ENCODE measurements at regions not wholly inside any gene's neighbourhood (a gene's known extent, or its start where the extent isn't known, plus 50 kb on each side); places are given as distances from the start of the nearest gene placed in this dataset.

DNA sequence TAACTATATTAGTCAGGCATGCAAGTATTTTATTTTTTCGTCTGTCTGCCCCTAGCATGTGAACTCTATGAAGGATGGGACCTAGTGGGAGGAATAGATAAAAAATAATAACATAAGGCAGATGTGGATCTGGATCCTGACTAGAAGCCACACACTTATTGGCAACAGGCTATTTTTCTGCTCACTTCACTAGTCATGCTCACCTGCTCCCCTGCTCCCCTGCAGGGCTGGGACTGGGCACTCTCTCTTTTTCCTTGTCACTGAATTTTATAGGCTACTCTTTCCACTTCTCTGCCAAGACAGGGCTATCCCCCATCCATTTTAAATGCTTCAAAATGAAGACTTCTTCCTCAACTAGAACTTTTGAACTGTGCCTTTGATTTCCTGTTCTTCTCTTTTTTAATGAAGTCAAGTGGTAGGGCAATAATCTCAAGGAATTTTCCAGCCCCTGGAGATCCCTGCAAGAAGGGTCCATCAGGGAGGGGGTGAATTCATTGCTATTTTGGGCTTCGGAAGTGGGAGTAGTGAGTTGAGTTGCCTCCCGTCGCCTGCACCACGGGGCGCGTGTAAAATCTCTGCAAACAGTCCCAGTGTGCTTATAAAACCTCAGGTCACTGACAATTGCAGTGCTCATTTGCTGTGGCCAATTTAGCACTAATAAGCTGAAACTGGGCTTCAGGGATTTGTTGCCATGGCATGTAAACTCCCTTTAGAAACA, 156.7 kb upstream of the NPVF start:
- Mint-ChIP-seq H3K9me3 (ENCODE audit: low read depth) (no peaks in the 10 kb centered on the region), H3K36me3 (ENCODE audit: low read depth) (no peaks in the 10 kb centered on the region), H3K27me3 (ENCODE audit: low read depth) (peaks cover 7% of the 10 kb centered on the region), H3K4me3 (ENCODE audit: unreplicated experiment) (no peak overlapping the region), H3K27ac (ENCODE audit: unreplicated experiment) (no peak overlapping the region), H3K4me1 (ENCODE audit: low read depth) (peaks cover 18% of the 10 kb centered on the region)
- DNase-seq (ENCODE audit: low spot score), result no peak
- TF ChIP-seq, protein P1, sequence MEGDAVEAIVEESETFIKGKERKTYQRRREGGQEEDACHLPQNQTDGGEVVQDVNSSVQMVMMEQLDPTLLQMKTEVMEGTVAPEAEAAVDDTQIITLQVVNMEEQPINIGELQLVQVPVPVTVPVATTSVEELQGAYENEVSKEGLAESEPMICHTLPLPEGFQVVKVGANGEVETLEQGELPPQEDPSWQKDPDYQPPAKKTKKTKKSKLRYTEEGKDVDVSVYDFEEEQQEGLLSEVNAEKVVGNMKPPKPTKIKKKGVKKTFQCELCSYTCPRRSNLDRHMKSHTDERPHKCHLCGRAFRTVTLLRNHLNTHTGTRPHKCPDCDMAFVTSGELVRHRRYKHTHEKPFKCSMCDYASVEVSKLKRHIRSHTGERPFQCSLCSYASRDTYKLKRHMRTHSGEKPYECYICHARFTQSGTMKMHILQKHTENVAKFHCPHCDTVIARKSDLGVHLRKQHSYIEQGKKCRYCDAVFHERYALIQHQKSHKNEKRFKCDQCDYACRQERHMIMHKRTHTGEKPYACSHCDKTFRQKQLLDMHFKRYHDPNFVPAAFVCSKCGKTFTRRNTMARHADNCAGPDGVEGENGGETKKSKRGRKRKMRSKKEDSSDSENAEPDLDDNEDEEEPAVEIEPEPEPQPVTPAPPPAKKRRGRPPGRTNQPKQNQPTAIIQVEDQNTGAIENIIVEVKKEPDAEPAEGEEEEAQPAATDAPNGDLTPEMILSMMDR (IDR thresholded peaks at IDR 0.05), result no peak

DNA sequence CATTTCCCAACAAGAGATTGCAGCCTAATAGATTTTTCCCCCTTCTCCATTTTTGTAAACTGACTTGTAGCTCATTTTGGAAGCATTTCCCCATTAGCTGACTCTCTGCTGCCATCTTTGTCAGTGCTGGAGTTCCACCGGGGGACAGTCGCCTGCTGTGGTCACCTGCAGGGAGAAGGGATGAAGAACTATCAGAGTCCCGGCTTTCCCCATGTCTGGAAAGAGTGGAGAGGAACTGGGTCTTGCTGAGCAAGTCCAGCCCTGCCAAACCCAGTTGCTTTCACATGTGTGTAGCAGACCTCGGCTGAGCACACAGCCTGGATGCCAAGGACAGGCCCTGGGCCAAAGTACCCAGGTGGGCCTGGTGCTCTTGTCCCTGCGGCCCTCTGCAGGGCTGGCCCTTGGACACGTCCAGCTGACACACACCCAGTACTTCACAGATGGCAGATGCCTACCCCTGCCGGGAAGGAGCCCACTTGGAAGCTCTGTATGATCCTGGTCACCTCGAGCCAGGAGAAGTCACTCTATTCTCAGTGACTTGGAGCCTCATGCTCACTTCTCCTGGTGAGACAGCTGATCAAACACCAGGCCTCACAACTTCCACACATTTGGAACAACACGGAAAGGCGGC, 157.3 kb upstream of the NPVF start:
- H3K9me3 Mint-ChIP-seq (ENCODE audit: low read depth), result no peaks in the 10 kb centered on the region
- TF ChIP-seq, protein P1 (IDR thresholded peaks at IDR 0.05), result no peak
- H3K4me1 Mint-ChIP-seq (ENCODE audit: low read depth), result peaks cover 25% of the 10 kb centered on the region
- no peak overlapping the region for H3K4me3 Mint-ChIP-seq (ENCODE audit: unreplicated experiment)
- H3K27ac Mint-ChIP-seq (ENCODE audit: unreplicated experiment), result no peak overlapping the region
- peaks cover 7% of the 10 kb centered on the region for H3K27me3 Mint-ChIP-seq (ENCODE audit: low read depth)
- DNase-seq (ENCODE audit: low spot score), result no peak
- H3K36me3 Mint-ChIP-seq (ENCODE audit: low read depth), result no peaks in the 10 kb centered on the region

DNA sequence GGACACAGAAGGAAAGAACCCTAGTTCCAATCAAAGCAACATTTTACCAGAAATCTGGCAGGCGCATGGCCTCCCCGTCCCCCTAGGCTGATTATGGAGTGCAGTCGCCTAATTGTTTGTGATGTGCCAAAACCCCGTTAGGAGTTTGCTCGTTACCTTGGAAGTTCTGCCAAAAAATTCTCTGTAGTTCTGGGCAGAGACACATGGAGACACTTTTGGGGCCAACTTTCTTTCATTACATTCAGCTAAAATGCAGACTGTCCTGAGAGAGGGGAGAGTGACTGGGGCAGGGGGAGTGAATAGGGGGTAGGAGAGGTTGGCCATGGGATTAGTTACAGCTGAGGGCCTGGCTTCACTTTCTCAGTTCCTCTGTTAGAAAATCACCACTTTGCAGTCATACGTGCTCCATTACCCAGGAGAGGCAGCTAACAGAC, 158.0 kb upstream of the NPVF start:
- peaks cover 7% of the 10 kb centered on the region for H3K27me3 Mint-ChIP-seq (ENCODE audit: low read depth)
- no peaks in the 10 kb centered on the region for H3K9me3 Mint-ChIP-seq (ENCODE audit: low read depth)
- H3K4me3 Mint-ChIP-seq (ENCODE audit: unreplicated experiment), result no peak overlapping the region
- no peak for DNase-seq (ENCODE audit: low spot score)
- TF ChIP-seq, protein P1 (IDR thresholded peaks at IDR 0.05), result no peak
- no peaks in the 10 kb centered on the region for H3K36me3 Mint-ChIP-seq (ENCODE audit: low read depth)
- H3K27ac Mint-ChIP-seq (ENCODE audit: unreplicated experiment), result no peak overlapping the region
- H3K4me1 Mint-ChIP-seq (ENCODE audit: low read depth), result peaks cover 30% of the 10 kb centered on the region

DNA sequence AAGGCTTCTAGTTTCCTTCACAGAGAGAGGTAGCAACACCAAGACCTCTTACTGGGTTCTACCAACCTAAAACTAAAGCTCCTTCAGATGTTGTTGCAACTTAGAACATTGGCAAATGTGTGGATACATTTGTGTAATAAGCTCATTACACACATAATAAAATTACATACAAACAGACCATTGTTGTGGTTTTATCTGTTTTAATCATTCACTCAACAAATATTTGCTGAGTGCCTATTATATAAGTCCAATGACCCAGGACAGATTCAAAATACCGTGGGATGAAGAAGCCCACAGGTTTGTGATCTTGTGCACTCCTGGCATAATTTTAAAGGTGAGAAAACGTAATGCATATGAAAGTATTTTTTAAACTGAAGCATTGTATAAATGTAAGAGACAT, 160.4 kb upstream of the NPVF start:
- H3K4me1 Mint-ChIP-seq (ENCODE audit: low read depth), result peaks cover 51% of the 10 kb centered on the region
- H3K9me3 Mint-ChIP-seq (ENCODE audit: low read depth), result no peaks in the 10 kb centered on the region
- H3K27me3 Mint-ChIP-seq (ENCODE audit: low read depth), result no peaks in the 10 kb centered on the region
- no peak overlapping the region for H3K27ac Mint-ChIP-seq (ENCODE audit: unreplicated experiment)
- no peak overlapping the region for H3K4me3 Mint-ChIP-seq (ENCODE audit: unreplicated experiment)
- no peak for DNase-seq (ENCODE audit: low spot score)
- TF ChIP-seq, protein P1 (IDR thresholded peaks at IDR 0.05), result no peak
- no peaks in the 10 kb centered on the region for H3K36me3 Mint-ChIP-seq (ENCODE audit: low read depth)

DNA sequence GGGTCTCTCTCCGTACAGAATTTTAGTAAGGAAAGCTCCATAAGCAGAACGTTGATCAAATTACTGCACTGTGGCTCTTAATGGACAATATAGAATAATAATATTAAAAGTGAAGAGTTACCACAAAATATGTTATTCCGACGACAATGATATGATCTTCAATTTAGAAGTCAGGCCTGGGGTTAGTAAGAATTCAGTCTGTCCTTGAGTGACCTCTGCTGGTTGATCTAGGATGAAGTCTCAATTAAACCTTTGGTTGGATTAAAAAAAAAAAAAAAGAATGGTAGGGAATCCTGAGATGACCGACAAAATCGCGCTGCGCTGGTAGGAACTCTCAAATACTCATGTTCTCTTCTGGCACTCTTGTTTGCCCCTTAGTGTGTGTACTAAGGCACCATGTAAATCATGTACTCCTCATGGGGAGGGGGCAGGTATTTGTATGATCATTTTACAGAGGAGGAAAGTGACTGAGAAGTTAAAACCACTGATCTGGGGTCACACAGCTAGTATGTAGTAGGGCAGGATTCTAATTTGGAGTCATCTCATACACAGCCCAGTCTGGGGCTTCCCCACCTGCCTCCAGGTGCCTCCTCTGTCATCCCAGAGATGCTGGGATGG, 161.3 kb upstream of the NPVF start:
- no peaks in the 10 kb centered on the region for H3K9me3 Mint-ChIP-seq (ENCODE audit: low read depth)
- peaks cover 57% of the 10 kb centered on the region for H3K4me1 Mint-ChIP-seq (ENCODE audit: low read depth)
- H3K27me3 Mint-ChIP-seq (ENCODE audit: low read depth), result no peaks in the 10 kb centered on the region
- TF ChIP-seq, protein P1 (IDR thresholded peaks at IDR 0.05), result peak; percentile 89
- no peak overlapping the region for H3K27ac Mint-ChIP-seq (ENCODE audit: unreplicated experiment)
- DNase-seq (ENCODE audit: low spot score), result no peak
- no peak overlapping the region for H3K4me3 Mint-ChIP-seq (ENCODE audit: unreplicated experiment)
- no peaks in the 10 kb centered on the region for H3K36me3 Mint-ChIP-seq (ENCODE audit: low read depth)

Measured in chondrocyte (in vitro differentiated cells).